Transverse colon (tissue), 4 donors: ENCODE measurements at regions not wholly inside any gene's neighbourhood (a gene's known extent, or its start where the extent isn't known, plus 50 kb on each side); places are given as distances from the start of the nearest gene placed in this dataset.

Experiments used
- CTCF ChIP-seq, 5 experiments: fragments of 200-600 bp in 3 of 5; fragments of 450-650 bp in 2 of 5; sonication (generic) in 3 of 5; IDR thresholded peaks; 1 replicate in 2 of 5; 2 replicates in 3 of 5; pipeline ENCODE4 v1.5.1; 2016 to 2017; ENCODE audit warnings: antibody characterized with exemption in 5 of 5, inconsistent platforms in 3 of 5, mild to moderate bottlenecking in 2 of 5, moderate library complexity in 1 of 5
- EP300 ChIP-seq: sonication (generic); formaldehyde crosslinking; IDR thresholded peaks from one replicate; pipeline ENCODE4 v1.6.1; 2017; ENCODE audit warnings: antibody characterized with exemption, low read depth
- POLR2A ChIP-seq: fragments of 450-650 bp; IDR thresholded peaks from one replicate; pipeline ENCODE4 v1.6.1; 2016; ENCODE audit warnings: antibody characterized with exemption, mild to moderate bottlenecking, moderate library complexity
- POLR2AphosphoS5 ChIP-seq, 3 donors: sonication (generic); formaldehyde crosslinking; IDR thresholded peaks; one replicate each; pipeline ENCODE4 v1.6.1; 2016; ENCODE audit warnings: antibody characterized with exemption in 3 of 3

GRCh38 chr12:107145397-107145796 is 52.0 kb upstream of the CRY1 start:
- no peak for TF ChIP-seq EP300
- TF ChIP-seq CTCF (IDR thresholded peaks at IDR 0.05) = no peak
- no peak for TF ChIP-seq POLR2AphosphoS5 (IDR thresholded peaks at IDR 0.05)
- no peak for TF ChIP-seq POLR2A
